IMR-90 (cell line): ENCODE measurements at regions not wholly inside any gene's neighbourhood (a gene's known extent, or its start where the extent isn't known, plus 50 kb on each side); places are given as distances from the start of the nearest gene placed in this dataset.

Experiments used
- ATAC-seq: fragments of 200-7000 bp; cut with Tn5 transposase; 2 replicates; pipeline ENCODE4 v1.9.1; 2020; ENCODE audit warnings: low read depth, mild to moderate bottlenecking, moderate library complexity
- BruUV-seq: library from RNA; stranded (reverse); fragments of 400-500 nt; replicated peaks from 2 replicates; lab custom pipeline; 2021; lab: Mats Ljungman, UMichigan
- CTCF ChIA-PET: fragments of 300-600 bp; formaldehyde crosslinking; extraction: SDS; loops from one replicate; lab custom pipeline; 2021; ENCODE audit warnings: antibody characterized with exemption; lab: Yijun Ruan, JAX
- POLR2A ChIA-PET: fragments of 300-600 bp; sonication (Branson Sonifier 250); formaldehyde crosslinking; loops from one replicate; lab custom pipeline; 2022; ENCODE audit warnings: antibody characterized with exemption; ENCODE audit not compliant: unreplicated experiment; lab: Charles Lee
- DNase-seq: peaks from one replicate; pipeline ENCODE4 v3.0.0; 2013
- H2AFZ ChIP-seq: replicated peaks from 2 replicates; pipeline ENCODE3; 2013; ENCODE audit warnings: low read length, mild to moderate bottlenecking; ENCODE audit not compliant: poor library complexity
- H2AK5ac ChIP-seq: 2 replicates; pipeline ENCODE4 v1.6.1; 2013; ENCODE audit warnings: low read depth, low read length, inconsistent platforms
- H2AK9ac ChIP-seq: replicated peaks from 2 replicates; pipeline ENCODE3; 2013; ENCODE audit warnings: mild to moderate bottlenecking, low read depth, low read length, moderate library complexity; ENCODE audit not compliant: poor library complexity
- H2BK120ac ChIP-seq: 2 replicates; pipeline ENCODE4 v1.6.1; 2013; ENCODE audit warnings: low read depth, low read length, inconsistent platforms
- H2BK15ac ChIP-seq: 3 replicates; pipeline ENCODE4 v1.6.1; 2013; ENCODE audit warnings: low read depth, low read length, inconsistent platforms
- H2BK20ac ChIP-seq: 2 replicates; pipeline ENCODE4 v1.6.1; 2013; ENCODE audit warnings: low read depth, mild to moderate bottlenecking, inconsistent platforms, low read length, moderate library complexity
- H2BK5ac ChIP-seq: 2 replicates; pipeline ENCODE4 v1.6.1; 2013; ENCODE audit warnings: mild to moderate bottlenecking, low read depth, low read length, inconsistent platforms; ENCODE audit not compliant: poor library complexity, severe bottlenecking
- H3K14ac ChIP-seq: replicated peaks from 2 replicates; pipeline ENCODE4 v1.6.1; 2013; ENCODE audit warnings: low read depth, low read length, inconsistent platforms
- H3K18ac ChIP-seq: 2 replicates; pipeline ENCODE4 v1.6.1; 2013; ENCODE audit warnings: low read depth, low read length, control low read depth
- H3K23ac ChIP-seq: 2 replicates; pipeline ENCODE4 v1.6.1; 2013; ENCODE audit warnings: low read depth, low read length, inconsistent platforms
- H3K27ac ChIP-seq: 2 replicates; pipeline ENCODE4 v1.5.1; 2013; ENCODE audit warnings: mild to moderate bottlenecking, control low read depth, low read length; ENCODE audit not compliant: insufficient read depth
- H3K27me3 ChIP-seq: 2 replicates; pipeline ENCODE4 v1.6.1; 2013; ENCODE audit warnings: low read length; ENCODE audit not compliant: control insufficient read depth, insufficient read depth
- H3K36me3 ChIP-seq: 2 replicates; pipeline ENCODE4 v1.6.1; 2013; ENCODE audit warnings: low read length, mixed read lengths; ENCODE audit not compliant: control insufficient read depth, insufficient read depth
- H3K4ac ChIP-seq: 2 replicates; pipeline ENCODE4 v1.6.1; 2013; ENCODE audit warnings: low read depth, low read length, inconsistent platforms
- H3K4me1 ChIP-seq: 2 replicates; pipeline ENCODE4 v1.6.1; 2013; ENCODE audit warnings: low read length, mixed read lengths; ENCODE audit not compliant: control insufficient read depth, insufficient read depth
- H3K4me2 ChIP-seq: 2 replicates; pipeline ENCODE4 v1.6.1; 2013; ENCODE audit warnings: low read depth, mild to moderate bottlenecking, control low read depth, low read length, moderate library complexity
- H3K4me3 ChIP-seq: 2 replicates; pipeline ENCODE4 v1.5.1; 2013; ENCODE audit warnings: low read depth, mild to moderate bottlenecking, control low read depth, low read length, moderate library complexity; ENCODE audit not compliant: insufficient read depth
- H3K56ac ChIP-seq: 2 replicates; pipeline ENCODE4 v1.6.1; 2013; ENCODE audit warnings: low read length, inconsistent platforms; ENCODE audit not compliant: insufficient read depth; ENCODE audit errors: extremely low read depth
- H3K79me1 ChIP-seq, 2 experiments: 2 replicates each; pipeline ENCODE4 v1.6.1; 2013; ENCODE audit warnings: low read length in 2 of 2, inconsistent platforms in 1 of 2, low read depth in 1 of 2
- H3K9ac ChIP-seq: 2 replicates; pipeline ENCODE4 v1.6.1; 2013; ENCODE audit warnings: low read depth, low read length, control low read depth
- H3K9me1 ChIP-seq: 2 replicates; pipeline ENCODE4 v1.6.1; 2013; ENCODE audit warnings: low read length, inconsistent platforms; ENCODE audit not compliant: insufficient read depth
- H3K9me3 ChIP-seq: 2 replicates; pipeline ENCODE4 v1.6.1; 2013; ENCODE audit warnings: low read length; ENCODE audit not compliant: control insufficient read depth, insufficient read depth
- H4K20me1 ChIP-seq: 2 replicates; pipeline ENCODE4 v1.6.1; 2013; ENCODE audit warnings: low read length, inconsistent platforms; ENCODE audit not compliant: insufficient read depth
- H4K5ac ChIP-seq: 2 replicates; pipeline ENCODE4 v1.6.1; 2013; ENCODE audit warnings: mild to moderate bottlenecking, low read depth, low read length, control low read depth
- H4K8ac ChIP-seq, 2 experiments: 2 replicates each; pipeline ENCODE4 v1.6.1; 2013; ENCODE audit warnings: low read depth in 2 of 2, low read length in 2 of 2, control low read depth in 1 of 2, inconsistent platforms in 1 of 2
- H4K91ac ChIP-seq: 2 replicates; pipeline ENCODE4 v1.6.1; 2013; ENCODE audit warnings: low read depth, low read length, inconsistent platforms; ENCODE audit not compliant: insufficient read depth
- BHLHE40 ChIP-seq: fragments of 150-350 bp; IDR thresholded peaks from 2 replicates; pipeline ENCODE4 v1.6.1; 2016; ENCODE audit warnings: mild to moderate bottlenecking, low read depth, low read length
- MAFK ChIP-seq: IDR thresholded peaks from 2 replicates; pipeline ENCODE4 v1.6.1; 2012; ENCODE audit warnings: low read depth, low read length, improper control_type of control experiment
- SMC3 ChIP-seq: fragments of 150-350 bp; IDR thresholded peaks from 2 replicates; pipeline ENCODE4 v1.6.1; 2016; ENCODE audit warnings: low read depth, mild to moderate bottlenecking, antibody characterized with exemption, low read length, moderate library complexity
- WGBS, 2 experiments: methylation state at CpG; one replicate each; pipeline versions ENCODE4 v1.1.5 to v1.1.7; 2013; ENCODE audit warnings: missing lambda C conversion rate in 2 of 2; ENCODE audit not compliant: insufficient read length in 1 of 2; ENCODE audit errors: extremely low coverage in 2 of 2; 5-methylcytosine and 5-hydroxymethylcytosine counted together
- dilution Hi-C: fragments of 300-500 bp; cut with HindIII; formaldehyde crosslinking; loops from one replicate; pipeline ENCODE4 v1.14.3; 2018; ENCODE audit warnings: low sequenced_read_pairs; ENCODE audit not compliant: unreplicated experiment
- in situ Hi-C: fragments of 300-500 bp; cut with MboI; formaldehyde crosslinking; loops from 3 replicates; pipeline ENCODE4 v1.14.3; 2019; ENCODE audit warnings: low sequenced_read_pairs, inconsistent platforms, mixed read lengths
- intact Hi-C: fragments of 100-400 bp; cut with micrococcal nuclease; formaldehyde crosslinking; loops from 2 replicates; pipeline ENCODE4 v1.10.0; 2022

- Histone ChIP-seq H3K27ac (no peak overlapping the region), H3K9ac (no peak overlapping the region), H3K4me2 (no peak overlapping the region), H3K23ac (no peak overlapping the region), H2BK15ac (no peak overlapping the region), H2AK5ac (no peak overlapping the region), H3K4me1 (no peaks in the 10 kb centered on the region), H3K79me1 (no peaks in the 10 kb centered on the region), H3K4ac (no peak overlapping the region), H3K14ac (no peak overlapping the region), H2AFZ (no peak overlapping the region), H4K5ac (no peak overlapping the region), H4K91ac (no peak overlapping the region), H4K8ac (no peak overlapping the region), H2BK120ac (no peak overlapping the region), H2AK9ac (no peak overlapping the region), H3K56ac (no peak overlapping the region), H3K9me3 (no peaks in the 10 kb centered on the region), H3K9me1 (no peaks in the 10 kb centered on the region), H2BK5ac (no peak overlapping the region), H3K4me3 (no peak overlapping the region), H3K27me3 (no peaks in the 10 kb centered on the region), H3K36me3 (no peaks in the 10 kb centered on the region), H2BK20ac (no peak overlapping the region), H3K18ac (no peak overlapping the region), H4K20me1 (no peaks in the 10 kb centered on the region)
- BruUV-seq = no TSS peak
- no peak for ATAC-seq
- 80% methylated on average over 1 of the region's 1 CpG; no CpG with 5 or more reads in 1 of the 2 experiments for WGBS, 2 experiments
- in situ Hi-C loops (no loop called here), intact Hi-C loops (no loop called here), dilution Hi-C loops (no loop called here)
- TF ChIP-seq SMC3 = no peak
- no peak for TF ChIP-seq MAFK
- no peak for TF ChIP-seq BHLHE40
- ChIA-PET POLR2A (no interaction called here), CTCF (no interaction called here)
- DNase-seq = peak; percentile 8
These were observed 67.1 kb upstream of the MAGI2 start for GRCh38 chr7:79520543-79520942.
